ENCODE measurements at regions not wholly inside any gene's neighbourhood (a gene's known extent, or its start where the extent isn't known, plus 50 kb on each side); places are given as distances from the start of the nearest gene placed in this dataset.

DNA sequence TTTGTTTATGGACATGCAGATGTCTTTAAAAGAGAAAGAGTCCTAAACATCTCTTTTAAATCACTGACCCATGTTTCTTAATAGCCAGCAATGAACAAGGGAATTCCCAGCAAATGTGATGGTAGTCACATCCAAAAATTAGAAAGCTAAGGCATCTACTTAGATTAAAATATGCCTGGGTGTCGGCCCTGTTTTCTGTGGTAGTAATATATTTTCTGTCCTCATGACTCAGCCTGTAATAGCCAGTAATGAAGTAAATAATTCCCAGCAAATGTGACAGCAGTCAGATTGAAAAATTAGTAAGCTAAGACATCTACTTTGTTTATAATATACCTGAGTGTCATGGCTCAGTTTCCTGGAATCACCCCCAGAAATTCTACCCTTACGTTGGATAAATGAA is 60.6 kb upstream of the MYRIP start:
- peak in 1 of 2 donors; percentile 12 for DNase-seq (ENCODE audit: low read depth in 2 of 2)

DNA sequence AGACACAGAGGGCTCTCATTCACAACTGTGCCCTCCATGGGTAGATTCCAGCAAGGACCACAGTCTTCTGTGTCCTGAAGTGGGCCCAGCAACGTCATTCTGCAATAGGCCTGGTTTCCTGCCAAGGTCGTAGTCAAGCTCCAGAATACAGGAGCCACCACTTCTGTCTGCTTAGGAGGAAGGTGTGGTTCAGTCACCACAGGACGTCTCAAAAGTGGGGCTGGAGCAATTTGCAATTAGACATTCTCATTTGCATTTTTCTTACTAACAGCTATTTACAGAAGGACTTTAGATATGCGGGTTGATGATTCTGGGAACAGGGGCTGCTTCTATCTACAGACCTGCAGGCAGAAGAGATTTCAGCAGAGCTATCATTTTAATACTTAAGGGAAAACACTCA is 58.7 kb upstream of the MYRIP start:
- peak; percentile 13 to 24 for DNase-seq (ENCODE audit: low read depth in 2 of 2)

DNA sequence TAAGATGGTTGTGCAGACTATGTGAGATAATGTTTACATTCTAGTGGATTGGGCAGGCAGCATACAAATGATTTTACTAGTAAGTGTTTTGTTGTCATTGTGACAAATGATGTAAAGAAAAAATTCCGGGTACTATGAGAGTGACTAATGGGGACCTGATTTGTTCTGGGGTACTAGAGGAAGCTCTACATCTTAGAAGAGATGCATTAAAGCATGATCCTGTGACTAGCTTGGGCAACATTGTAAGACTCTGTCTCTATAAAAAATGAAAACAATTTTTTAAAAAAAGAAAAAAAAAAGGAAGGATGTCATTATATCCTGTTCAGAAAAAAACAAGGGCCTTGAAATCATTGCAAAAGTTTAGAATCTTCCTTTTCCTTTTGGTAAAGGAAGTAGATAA is 58.1 kb upstream of the MYRIP start:
- DNase-seq (ENCODE audit: low read depth in 2 of 2): peak in 1 of 2 donors; percentile 18

DNA sequence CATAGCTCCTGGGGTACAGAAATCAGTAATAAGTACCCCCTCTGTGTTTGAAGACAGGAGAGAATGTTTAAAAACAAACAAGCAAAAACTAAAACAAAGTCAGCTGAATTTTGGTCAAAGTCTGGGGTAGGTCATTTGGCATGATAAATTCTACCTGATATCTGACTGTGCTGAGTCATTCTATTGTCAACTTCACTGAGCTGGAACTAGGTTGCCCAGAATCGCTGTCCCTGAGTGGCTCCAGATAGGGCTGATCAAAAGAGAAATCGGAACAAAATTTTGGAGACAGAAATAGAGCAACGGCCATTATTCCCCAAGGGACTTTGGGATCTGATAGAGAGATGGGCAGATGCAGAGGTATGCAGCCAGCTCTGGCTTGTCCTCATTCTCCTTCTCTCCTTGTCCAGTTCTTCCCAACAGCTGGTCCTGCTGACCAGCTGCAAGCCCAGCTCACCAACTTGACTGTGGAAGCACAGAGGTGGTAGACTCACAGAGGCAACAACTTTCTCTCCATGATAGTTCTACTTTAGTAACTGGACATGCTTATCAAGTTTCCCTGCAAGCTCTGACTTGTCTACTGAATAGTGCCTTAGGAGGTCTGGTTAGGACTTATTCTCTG is 57.3 kb upstream of the MYRIP start:
- DNase-seq (ENCODE audit: low read depth in 2 of 2): peak; percentile 27 to 64

DNA sequence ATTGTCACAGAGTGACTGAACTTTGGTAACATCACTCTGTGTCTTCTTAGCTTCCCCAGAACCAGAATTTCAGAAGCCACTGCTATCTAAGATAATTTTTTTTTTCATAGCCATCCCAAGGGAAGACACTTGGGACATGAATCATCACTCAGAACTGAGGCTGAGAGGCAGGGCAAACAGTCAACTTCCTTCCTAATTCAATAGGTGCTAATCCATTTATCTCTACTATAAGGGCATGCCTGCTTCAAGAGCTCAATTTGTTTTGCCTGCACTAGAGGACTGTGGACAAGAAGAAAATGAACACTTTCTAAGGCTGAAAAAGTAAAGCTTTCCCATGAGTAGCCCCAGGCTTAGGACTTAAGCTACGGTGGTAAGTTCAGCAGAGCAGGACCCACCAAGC is 56.7 kb upstream of the MYRIP start:
- DNase-seq (ENCODE audit: low read depth in 2 of 2): peak in 1 of 2 donors; percentile 59

DNA sequence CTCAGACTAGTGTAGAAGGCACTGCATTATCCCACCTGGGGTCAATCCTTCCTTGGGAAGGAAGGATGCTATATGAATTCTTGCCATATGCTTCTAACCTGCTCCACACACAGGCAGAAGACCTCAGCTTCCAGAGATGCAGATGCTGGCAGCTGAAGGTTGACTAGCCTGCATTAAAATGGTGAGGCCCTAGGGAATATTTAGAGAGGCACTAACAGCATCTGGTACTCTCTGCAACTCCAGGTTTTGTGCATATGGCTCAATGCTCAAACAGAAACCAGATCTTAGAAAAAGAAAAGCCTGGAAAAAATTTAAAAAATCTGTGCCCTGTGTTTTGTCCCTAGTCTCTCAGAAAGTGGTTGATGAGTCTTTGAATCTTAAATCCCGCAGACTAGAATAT is 56.0 kb upstream of the MYRIP start:
- no peak for DNase-seq (ENCODE audit: low read depth in 2 of 2)

DNA sequence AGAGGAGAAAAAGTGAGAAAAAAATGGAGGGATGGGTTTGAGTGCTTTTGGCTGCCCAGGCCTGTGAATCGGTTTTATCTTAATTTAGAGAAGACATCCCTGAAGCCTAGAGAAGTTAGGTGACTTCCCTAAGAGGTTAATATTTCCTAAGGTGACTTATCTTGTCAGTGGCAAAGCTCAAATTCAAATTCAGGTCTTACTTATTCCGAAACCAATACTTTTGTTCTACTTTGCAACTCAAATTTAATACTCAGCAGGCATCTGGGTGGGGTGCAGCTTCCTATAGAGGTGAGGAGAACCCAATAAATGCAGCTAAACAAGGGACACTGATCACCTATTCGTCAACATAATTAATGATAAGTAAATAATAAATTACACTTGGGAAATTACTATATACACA is 54.9 kb upstream of the MYRIP start:
- no peak for DNase-seq (ENCODE audit: low read depth in 2 of 2)

DNA sequence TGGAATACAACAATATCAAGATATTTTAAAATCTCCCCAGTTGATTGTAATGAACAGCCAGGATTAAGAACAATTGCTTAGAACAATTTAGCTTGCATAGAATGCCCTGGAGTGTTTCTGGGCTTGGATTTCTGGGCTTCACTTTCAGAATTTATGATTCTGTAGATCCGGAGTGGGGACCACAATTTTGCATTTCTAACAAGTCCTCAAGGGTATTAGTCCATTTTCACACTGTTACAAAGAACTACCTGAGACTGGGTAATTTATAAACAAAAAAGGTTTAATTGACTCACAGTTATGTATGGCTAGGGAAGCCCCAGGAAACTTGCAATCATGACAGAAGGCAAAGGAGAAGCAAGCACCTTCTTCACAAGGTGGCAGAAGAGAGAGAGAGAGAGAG is 54.3 kb upstream of the MYRIP start:
- DNase-seq (ENCODE audit: low read depth in 2 of 2): no peak

DNA sequence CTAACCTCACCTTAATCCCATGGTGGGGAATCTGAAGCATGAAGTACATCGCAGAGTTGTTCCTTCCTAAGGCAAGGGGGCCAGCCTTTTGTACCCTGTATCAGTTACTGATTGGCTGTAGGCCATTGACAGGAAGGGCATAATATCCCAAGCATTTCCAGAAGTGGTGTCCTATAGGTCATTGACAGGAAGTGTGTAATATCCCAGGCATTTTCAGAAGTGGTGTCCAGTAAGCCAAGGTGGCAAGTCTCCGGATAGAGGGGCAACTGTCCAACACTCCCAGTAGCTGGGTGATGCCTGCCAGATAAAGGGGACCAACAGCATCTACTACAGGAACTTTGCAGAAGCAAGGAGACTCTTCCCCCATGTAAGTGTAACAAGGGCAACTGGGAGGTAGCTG is 52.1 kb upstream of the MYRIP start:
- peak; percentile 77 to 79 for DNase-seq (ENCODE audit: low read depth in 2 of 2)
